GM12892 (cell line): ENCODE measurements at regions not wholly inside any gene's neighbourhood (a gene's known extent, or its start where the extent isn't known, plus 50 kb on each side); places are given as distances from the start of the nearest gene placed in this dataset.

Experiments used
- POLR2A ChIP-seq: IDR thresholded peaks from 2 replicates; pipeline ENCODE4 v1.6.1; 2011; ENCODE audit warnings: low read depth, low read length, control low read depth
- TAF1 ChIP-seq: IDR thresholded peaks from 2 replicates; pipeline ENCODE4 v1.6.1; 2011; ENCODE audit warnings: low read depth, mild to moderate bottlenecking, control low read depth, low read length, borderline replicate concordance

GRCh38 chr3:176647987-176648386 lies 549.3 kb downstream of the TBL1XR1 start:
- TF ChIP-seq POLR2A = no peak
- TF ChIP-seq TAF1 = no peak
